C4-2B (cell line): ENCODE measurements at regions not wholly inside any gene's neighbourhood (a gene's known extent, or its start where the extent isn't known, plus 50 kb on each side); places are given as distances from the start of the nearest gene placed in this dataset.
"Not testable (repeated sequence)": the region's sequence is repeated elsewhere in the genome, so short reads cannot be mapped to it uniquely, and the experiment has no call there.

Experiments
- CTCF ChIP-seq: fragments of 450-650 bp; conservative IDR thresholded peaks from 2 replicates; pipeline ENCODE4 v1.5.1; 2017; ENCODE audit warnings: mild to moderate bottlenecking
- ZFX ChIP-seq: fragments of 450-650 bp; IDR thresholded peaks from 2 replicates; pipeline ENCODE4 v1.6.1; 2017

GRCh38 chr7:41550046-41550445 is 152.8 kb downstream of the INHBA start:
- not testable (repeated sequence) for TF ChIP-seq CTCF, ZFX
